ENCODE measurements at regions not wholly inside any gene's neighbourhood (a gene's known extent, or its start where the extent isn't known, plus 50 kb on each side); places are given as distances from the start of the nearest gene placed in this dataset.
"Not testable (repeated sequence)": the region's sequence is repeated elsewhere in the genome, so short reads cannot be mapped to it uniquely, and the experiment has no call there.

DNA sequence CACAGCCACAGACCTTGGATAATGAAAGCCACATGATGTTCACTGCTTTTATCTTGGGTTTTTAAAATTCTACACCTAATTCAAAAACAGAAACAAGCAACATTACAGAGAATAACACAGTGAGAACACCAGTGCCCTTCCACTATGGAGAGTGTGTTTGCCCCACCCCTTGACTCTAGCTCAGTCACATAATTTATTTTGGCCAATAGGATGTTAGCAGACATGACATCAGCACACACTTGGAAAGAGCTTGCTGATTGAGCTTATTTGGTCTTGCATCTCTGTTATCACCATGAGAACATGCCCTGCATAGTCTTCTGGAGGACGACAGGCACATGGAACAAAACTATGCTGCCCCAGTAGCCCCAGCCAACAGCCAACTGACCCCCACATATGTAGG is 118.1 kb downstream of the HNRNPD start:
- ChIA-PET POLR2A (no interaction called here), CTCF (interaction anchor here (1.8 kb wide), 1 partner anchor 13 kb away, joined by 7 read pairs; no protein-coding TSS in a partner anchor)
- DNase-seq (ENCODE audit: extremely low spot score), result no peak
- no peak for TF ChIP-seq SUZ12 (IDR thresholded peaks at IDR 0.05)
- no peak for TF ChIP-seq ARNT (IDR thresholded peaks at IDR 0.05)
- no peak for TF ChIP-seq FOXA1 (IDR thresholded peaks at IDR 0.05)
- TF ChIP-seq, protein P1, sequence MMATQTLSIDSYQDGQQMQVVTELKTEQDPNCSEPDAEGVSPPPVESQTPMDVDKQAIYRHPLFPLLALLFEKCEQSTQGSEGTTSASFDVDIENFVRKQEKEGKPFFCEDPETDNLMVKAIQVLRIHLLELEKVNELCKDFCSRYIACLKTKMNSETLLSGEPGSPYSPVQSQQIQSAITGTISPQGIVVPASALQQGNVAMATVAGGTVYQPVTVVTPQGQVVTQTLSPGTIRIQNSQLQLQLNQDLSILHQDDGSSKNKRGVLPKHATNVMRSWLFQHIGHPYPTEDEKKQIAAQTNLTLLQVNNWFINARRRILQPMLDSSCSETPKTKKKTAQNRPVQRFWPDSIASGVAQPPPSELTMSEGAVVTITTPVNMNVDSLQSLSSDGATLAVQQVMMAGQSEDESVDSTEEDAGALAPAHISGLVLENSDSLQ (IDR thresholded peaks at IDR 0.05), result no peak
- TF ChIP-seq CTBP1 (IDR thresholded peaks at IDR 0.05; ENCODE audit: borderline replicate concordance), result no peak
- TF ChIP-seq NFRKB (IDR thresholded peaks at IDR 0.05), result no peak
- TF ChIP-seq L3MBTL2 (conservative IDR thresholded peaks at IDR 0.05), result no peak
- TF ChIP-seq LEF1 (IDR thresholded peaks at IDR 0.05; ENCODE audit: borderline replicate concordance), result no peak
- no peak for TF ChIP-seq FOXK2 (IDR thresholded peaks at IDR 0.05)
- no peak for TF ChIP-seq HDGF (IDR thresholded peaks at IDR 0.05; ENCODE audit: borderline replicate concordance)
- TF ChIP-seq SP1 (IDR thresholded peaks at IDR 0.05), result no peak
- no peak for TF ChIP-seq FOXM1 (IDR thresholded peaks at IDR 0.05; ENCODE audit: borderline replicate concordance)
- TF ChIP-seq TARDBP (IDR thresholded peaks at IDR 0.05), result no peak
- no peak for TF ChIP-seq ZNF384 (IDR thresholded peaks at IDR 0.05)
- no peak for TF ChIP-seq ELF4 (IDR thresholded peaks at IDR 0.05)
- no peak for TF ChIP-seq BHLHE40 (IDR thresholded peaks at IDR 0.05; ENCODE audit: borderline replicate concordance)

DNA sequence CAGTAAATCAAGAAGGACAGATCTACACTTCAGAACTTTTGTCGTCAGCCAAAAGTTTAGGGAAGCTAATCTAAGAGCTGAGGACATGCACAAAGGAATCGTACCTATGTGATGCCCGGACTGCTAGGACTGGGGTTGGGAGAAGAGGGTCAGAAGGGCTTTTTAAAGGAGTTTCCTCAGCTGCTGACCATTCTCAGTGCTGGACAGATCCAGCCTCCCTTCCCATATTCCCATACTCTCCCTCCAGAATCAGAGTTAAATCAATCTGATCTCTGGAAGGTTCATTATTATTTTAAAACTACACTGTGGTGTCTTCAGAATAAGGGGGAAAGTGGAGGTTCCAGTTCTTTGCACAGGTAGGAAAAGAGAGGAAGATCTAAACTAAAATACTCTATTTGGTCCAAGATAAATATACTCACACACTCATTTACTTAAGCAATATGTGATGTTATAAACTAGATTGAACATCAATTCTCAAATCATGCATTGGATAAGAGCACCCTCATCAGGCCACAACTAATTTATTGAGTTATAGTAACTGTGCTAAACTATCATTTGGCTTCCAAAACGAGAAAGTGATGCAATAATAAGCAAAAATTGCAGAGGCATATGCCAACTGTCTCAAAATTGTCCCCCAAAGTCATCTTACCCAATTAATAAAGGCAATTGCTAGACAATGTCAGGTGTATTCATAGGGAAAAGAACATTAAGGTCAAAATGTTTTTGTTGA is 124.7 kb downstream of the HNRNPD start:
- TF ChIP-seq BHLHE40 (IDR thresholded peaks at IDR 0.05; ENCODE audit: borderline replicate concordance) (no peak), SUZ12 (IDR thresholded peaks at IDR 0.05) (no peak), FOXA1 (IDR thresholded peaks at IDR 0.05) (no peak), HDGF (IDR thresholded peaks at IDR 0.05; ENCODE audit: borderline replicate concordance) (no peak), ARNT (IDR thresholded peaks at IDR 0.05) (no peak), FOXK2 (IDR thresholded peaks at IDR 0.05) (no peak), TARDBP (IDR thresholded peaks at IDR 0.05) (no peak), SP1 (IDR thresholded peaks at IDR 0.05) (no peak), ZNF384 (IDR thresholded peaks at IDR 0.05) (no peak), CTBP1 (IDR thresholded peaks at IDR 0.05; ENCODE audit: borderline replicate concordance) (no peak), LEF1 (IDR thresholded peaks at IDR 0.05; ENCODE audit: borderline replicate concordance) (no peak), ELF4 (IDR thresholded peaks at IDR 0.05) (no peak), FOXM1 (IDR thresholded peaks at IDR 0.05; ENCODE audit: borderline replicate concordance) (no peak)
- TF ChIP-seq, protein P1 (IDR thresholded peaks at IDR 0.05), result no peak
- CTCF ChIA-PET, result no interaction called here

DNA sequence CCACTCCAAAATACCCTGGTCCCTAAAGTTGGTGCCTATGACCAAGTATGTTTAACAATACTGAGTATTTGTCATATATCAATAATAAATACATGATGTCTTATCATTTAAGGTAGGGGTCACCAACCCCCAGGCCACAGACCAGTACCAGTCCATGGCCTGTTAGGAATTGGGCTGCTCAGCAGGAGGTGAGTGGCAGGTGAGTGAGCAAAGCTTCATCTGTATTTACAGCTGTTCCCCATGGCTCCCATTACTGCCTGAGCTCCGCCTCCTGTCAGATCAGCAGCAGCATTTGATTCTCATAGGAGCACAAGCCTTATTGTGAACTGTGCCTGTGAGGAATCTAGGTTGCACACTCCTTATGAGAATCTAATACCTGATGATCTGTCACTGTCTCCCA is 126.2 kb downstream of the HNRNPD start:
- TF ChIP-seq LEF1 (IDR thresholded peaks at IDR 0.05; ENCODE audit: borderline replicate concordance), result no peak
- CTCF ChIA-PET, result interaction anchor here (0.7 kb wide), 1 partner anchor 21 kb away, joined by 3 read pairs; no protein-coding TSS in a partner anchor

More for the DNA sequence above, 124.7 kb downstream of the HNRNPD start:
- DNase-seq (ENCODE audit: extremely low spot score), result no peak
- POLR2A ChIA-PET, result no interaction called here

DNA sequence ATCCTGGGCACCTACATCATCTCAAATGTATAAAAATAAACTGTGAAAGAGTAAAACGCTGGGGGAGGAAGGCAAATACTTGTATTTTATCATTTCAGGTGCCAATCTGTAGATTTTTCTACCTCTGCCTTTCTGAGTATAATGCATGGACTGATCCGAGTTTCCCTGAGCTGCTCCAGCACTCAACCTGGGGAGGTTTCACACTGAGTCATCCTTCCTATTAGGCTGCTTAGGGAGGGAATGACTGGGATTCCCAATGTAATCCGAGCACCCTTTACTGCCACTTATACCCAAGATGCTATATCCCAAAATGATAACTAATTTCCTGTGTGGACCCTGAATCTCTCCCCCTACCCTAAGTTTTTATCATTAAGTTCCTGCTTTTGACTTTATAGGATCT is 126.6 kb downstream of the HNRNPD start:
- CTCF ChIA-PET, result interaction anchor here (0.7 kb wide), 1 partner anchor 21 kb away, joined by 3 read pairs; no protein-coding TSS in a partner anchor
- DNase-seq (ENCODE audit: extremely low spot score), result no peak
- POLR2A ChIA-PET, result no interaction called here
- TF ChIP-seq NFRKB (IDR thresholded peaks at IDR 0.05) (no peak), SUZ12 (IDR thresholded peaks at IDR 0.05) (no peak), TARDBP (IDR thresholded peaks at IDR 0.05) (no peak), FOXM1 (IDR thresholded peaks at IDR 0.05; ENCODE audit: borderline replicate concordance) (no peak), ELF4 (IDR thresholded peaks at IDR 0.05) (no peak), CTBP1 (IDR thresholded peaks at IDR 0.05; ENCODE audit: borderline replicate concordance) (no peak), L3MBTL2 (conservative IDR thresholded peaks at IDR 0.05) (no peak), FOXK2 (IDR thresholded peaks at IDR 0.05) (no peak), ZNF384 (IDR thresholded peaks at IDR 0.05) (no peak), ARNT (IDR thresholded peaks at IDR 0.05) (no peak), HDGF (IDR thresholded peaks at IDR 0.05; ENCODE audit: borderline replicate concordance) (no peak)

More for the DNA sequence above, 126.2 kb downstream of the HNRNPD start:
- DNase-seq (ENCODE audit: extremely low spot score), result no peak
- POLR2A ChIA-PET, result no interaction called here

DNA sequence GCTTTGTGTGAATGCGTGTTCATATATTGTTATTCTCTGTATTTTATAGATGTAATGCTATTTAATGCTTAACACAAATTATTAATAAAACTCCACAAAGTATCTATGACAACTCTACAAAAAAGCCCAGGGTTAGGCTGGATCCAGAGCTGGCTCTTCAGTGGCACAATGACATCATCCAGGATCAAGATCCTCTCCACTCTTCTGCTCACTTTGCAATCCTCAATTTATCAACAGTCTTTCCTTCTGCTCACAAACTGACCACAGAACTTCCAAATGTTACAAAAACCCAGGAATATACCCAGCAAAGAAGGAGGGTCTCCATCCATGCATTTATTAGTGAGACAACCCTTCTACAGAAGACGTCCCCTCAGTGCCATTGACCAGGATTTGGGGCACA is 132.3 kb downstream of the HNRNPD start:
- ChIA-PET CTCF (no interaction called here), POLR2A (no interaction called here)
- DNase-seq (ENCODE audit: extremely low spot score), result no peak
- no peak for TF ChIP-seq FOXM1 (IDR thresholded peaks at IDR 0.05; ENCODE audit: borderline replicate concordance)
- no peak for TF ChIP-seq ZNF384 (IDR thresholded peaks at IDR 0.05)
- no peak for TF ChIP-seq SP1 (IDR thresholded peaks at IDR 0.05)
- no peak for TF ChIP-seq LEF1 (IDR thresholded peaks at IDR 0.05; ENCODE audit: borderline replicate concordance)
- no peak for TF ChIP-seq CTBP1 (IDR thresholded peaks at IDR 0.05; ENCODE audit: borderline replicate concordance)
- no peak for TF ChIP-seq ARNT (IDR thresholded peaks at IDR 0.05)
- no peak for TF ChIP-seq BHLHE40 (IDR thresholded peaks at IDR 0.05; ENCODE audit: borderline replicate concordance)
- no peak for TF ChIP-seq HDGF (IDR thresholded peaks at IDR 0.05; ENCODE audit: borderline replicate concordance)

DNA sequence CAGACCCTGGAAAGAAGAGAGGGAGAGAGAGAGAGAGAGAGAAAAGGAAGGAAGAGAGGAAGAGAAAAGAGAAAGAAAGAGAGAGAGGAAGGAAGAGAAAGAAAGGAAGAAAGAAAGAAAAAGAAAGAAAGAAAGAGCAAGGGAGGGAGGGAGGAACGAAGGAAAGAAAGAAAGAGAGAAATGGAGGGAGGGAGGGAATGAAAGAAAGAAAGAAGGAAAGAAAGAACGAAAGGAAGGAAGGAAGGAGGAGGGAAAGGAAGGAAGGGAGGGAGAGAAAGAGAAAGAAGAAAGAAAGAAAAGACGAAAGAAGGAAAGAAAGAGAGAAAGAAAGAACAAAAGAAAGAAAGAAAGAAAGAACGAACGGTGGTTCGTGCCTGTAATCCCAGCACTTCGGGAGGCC is 133.4 kb downstream of the HNRNPD start:
- TF ChIP-seq ZNF384 (IDR thresholded peaks at IDR 0.05) (no peak), L3MBTL2 (conservative IDR thresholded peaks at IDR 0.05) (no peak), ELF4 (IDR thresholded peaks at IDR 0.05) (no peak), BHLHE40 (IDR thresholded peaks at IDR 0.05; ENCODE audit: borderline replicate concordance) (no peak), FOXM1 (IDR thresholded peaks at IDR 0.05; ENCODE audit: borderline replicate concordance) (no peak), NFRKB (IDR thresholded peaks at IDR 0.05) (no peak), TARDBP (IDR thresholded peaks at IDR 0.05) (no peak), ARNT (IDR thresholded peaks at IDR 0.05) (no peak), LEF1 (IDR thresholded peaks at IDR 0.05; ENCODE audit: borderline replicate concordance) (no peak), CTBP1 (IDR thresholded peaks at IDR 0.05; ENCODE audit: borderline replicate concordance) (no peak), HDGF (IDR thresholded peaks at IDR 0.05; ENCODE audit: borderline replicate concordance) (no peak), FOXK2 (IDR thresholded peaks at IDR 0.05) (no peak), SUZ12 (IDR thresholded peaks at IDR 0.05) (no peak), SP1 (IDR thresholded peaks at IDR 0.05) (no peak), FOXA1 (IDR thresholded peaks at IDR 0.05) (no peak)
- TF ChIP-seq, protein P1 (IDR thresholded peaks at IDR 0.05), result no peak
- CTCF ChIA-PET, result no interaction called here
- POLR2A ChIA-PET, result no interaction called here
- DNase-seq (ENCODE audit: extremely low spot score), result no peak

DNA sequence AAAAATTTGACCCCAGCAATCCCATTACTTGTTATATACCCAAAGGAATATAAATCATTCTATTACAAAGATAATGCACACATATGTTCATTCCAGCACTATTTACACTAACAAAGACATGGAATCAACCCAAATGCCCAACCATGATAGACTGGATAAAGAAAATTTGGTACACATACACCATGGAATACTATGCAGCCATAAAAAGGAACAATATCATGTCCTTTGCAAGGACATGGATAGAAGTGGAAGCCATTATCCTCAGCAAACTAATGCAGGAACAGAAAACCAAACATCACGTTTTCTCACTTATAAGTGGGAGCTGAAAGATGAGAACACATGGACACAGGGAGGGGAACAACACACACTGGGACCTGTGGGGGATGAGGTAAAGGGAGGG is 136.6 kb downstream of the HNRNPD start:
- POLR2A ChIA-PET, CTCF ChIA-PET: not testable (repeated sequence)

More for the DNA sequence above, 136.6 kb downstream of the HNRNPD start:
- not testable (repeated sequence) for DNase-seq (ENCODE audit: extremely low spot score)

Data from HEK293T (cell line).